ENCODE measurements at regions not wholly inside any gene's neighbourhood (a gene's known extent, or its start where the extent isn't known, plus 50 kb on each side); places are given as distances from the start of the nearest gene placed in this dataset.

GRCh38 chr4:111985426-111985825 lies 159.8 kb upstream of the FAM241A start:
- Histone ChIP-seq H3K27me3 (ENCODE audit: control insufficient read depth in 1 of 2, insufficient read depth in 2 of 2, low read length in 1 of 2) (no peaks in the 10 kb centered on the region), H3K27ac (ENCODE audit: low read depth in 1 of 2, low read length in 2 of 2) (no peak overlapping the region), H3K9me3 (ENCODE audit: control insufficient read depth, low read length) (no peaks in the 10 kb centered on the region), H3K4me1 (ENCODE audit: control insufficient read depth in 1 of 2, insufficient read depth in 2 of 2, low read length in 2 of 2) (no peaks in the 10 kb centered on the region), H3K36me3 (ENCODE audit: control insufficient read depth in 1 of 2, insufficient read depth in 2 of 2, low read length in 1 of 2) (no peaks in the 10 kb centered on the region), H3K4me3 (ENCODE audit: low read length in 2 of 2) (no peak overlapping the region)
- DNase-seq, result no peak
- intact Hi-C loops (cut with DNase I), result no loop called here
- WGBS, 2 donors, result 20 to 22% methylated on average over 2 of the region's 2 CpGs
- ATAC-seq (ENCODE audit: low FRiP score), result no peak

- no peaks in the 10 kb centered on the region for H3K9me3 ChIP-seq (ENCODE audit: control insufficient read depth, low read length)
- H3K4me1 ChIP-seq (ENCODE audit: control insufficient read depth in 1 of 2, insufficient read depth in 2 of 2, low read length in 2 of 2), result no peaks in the 10 kb centered on the region
- DNase-seq (no peak), ATAC-seq (ENCODE audit: low FRiP score) (no peak)
- H3K4me3 ChIP-seq (ENCODE audit: low read length in 2 of 2), result no peak overlapping the region
- no peaks in the 10 kb centered on the region for H3K27me3 ChIP-seq (ENCODE audit: control insufficient read depth in 1 of 2, insufficient read depth in 2 of 2, low read length in 1 of 2)
- 40 to 42% methylated on average over 4 of the region's 4 CpGs for WGBS, 2 donors
- intact Hi-C loops (cut with DNase I), result no loop called here
- no peak overlapping the region for H3K27ac ChIP-seq (ENCODE audit: low read depth in 1 of 2, low read length in 2 of 2)
- H3K36me3 ChIP-seq (ENCODE audit: control insufficient read depth in 1 of 2, insufficient read depth in 2 of 2, low read length in 1 of 2), result no peaks in the 10 kb centered on the region
These were observed 159.2 kb upstream of the FAM241A start for GRCh38 chr4:111986095-111986494.

- no peak for ATAC-seq (ENCODE audit: low FRiP score)
- Histone ChIP-seq H3K4me1 (ENCODE audit: control insufficient read depth in 1 of 2, insufficient read depth in 2 of 2, low read length in 2 of 2) (no peaks in the 10 kb centered on the region), H3K9me3 (ENCODE audit: control insufficient read depth, low read length) (no peaks in the 10 kb centered on the region), H3K4me3 (ENCODE audit: low read length in 2 of 2) (no peak overlapping the region), H3K27ac (ENCODE audit: low read depth in 1 of 2, low read length in 2 of 2) (no peak overlapping the region), H3K27me3 (ENCODE audit: control insufficient read depth in 1 of 2, insufficient read depth in 2 of 2, low read length in 1 of 2) (no peaks in the 10 kb centered on the region), H3K36me3 (ENCODE audit: control insufficient read depth in 1 of 2, insufficient read depth in 2 of 2, low read length in 1 of 2) (no peaks in the 10 kb centered on the region)
- DNase-seq, result no peak
- intact Hi-C loops (cut with DNase I), result no loop called here
- 79 to 82% methylated on average over 3 of the region's 3 CpGs for WGBS, 2 donors
These were observed 156.7 kb upstream of the FAM241A start for GRCh38 chr4:111988514-111988913.

GRCh38 chr4:111989817-111990216 lies 155.4 kb upstream of the FAM241A start:
- intact Hi-C loops (cut with DNase I), result no loop called here
- no peak for DNase-seq
- no peaks in the 10 kb centered on the region for H3K9me3 ChIP-seq (ENCODE audit: control insufficient read depth, low read length)
- H3K36me3 ChIP-seq (ENCODE audit: control insufficient read depth in 1 of 2, insufficient read depth in 2 of 2, low read length in 1 of 2), result no peaks in the 10 kb centered on the region
- H3K27me3 ChIP-seq (ENCODE audit: control insufficient read depth in 1 of 2, insufficient read depth in 2 of 2, low read length in 1 of 2), result no peaks in the 10 kb centered on the region
- WGBS, 2 donors, result 17 to 26% methylated on average over 1 of the region's 1 CpG
- no peak overlapping the region for H3K27ac ChIP-seq (ENCODE audit: low read depth in 1 of 2, low read length in 2 of 2)
- no peaks in the 10 kb centered on the region for H3K4me1 ChIP-seq (ENCODE audit: control insufficient read depth in 1 of 2, insufficient read depth in 2 of 2, low read length in 2 of 2)
- no peak for ATAC-seq (ENCODE audit: low FRiP score)
- no peak overlapping the region for H3K4me3 ChIP-seq (ENCODE audit: low read length in 2 of 2)

- Histone ChIP-seq H3K4me1 (ENCODE audit: control insufficient read depth in 1 of 2, insufficient read depth in 2 of 2, low read length in 2 of 2) (no peaks in the 10 kb centered on the region), H3K36me3 (ENCODE audit: control insufficient read depth in 1 of 2, insufficient read depth in 2 of 2, low read length in 1 of 2) (no peaks in the 10 kb centered on the region), H3K27ac (ENCODE audit: low read depth in 1 of 2, low read length in 2 of 2) (no peak overlapping the region), H3K9me3 (ENCODE audit: control insufficient read depth, low read length) (no peaks in the 10 kb centered on the region), H3K4me3 (ENCODE audit: low read length in 2 of 2) (no peak overlapping the region), H3K27me3 (ENCODE audit: control insufficient read depth in 1 of 2, insufficient read depth in 2 of 2, low read length in 1 of 2) (no peaks in the 10 kb centered on the region)
- 26 to 42% methylated on average over 3 of the region's 3 CpGs for WGBS, 2 donors
- intact Hi-C loops (cut with DNase I), result no loop called here
- ATAC-seq (ENCODE audit: low FRiP score), result no peak
- no peak for DNase-seq
These were observed 154.1 kb upstream of the FAM241A start for GRCh38 chr4:111991163-111991562.

- Histone ChIP-seq H3K36me3 (ENCODE audit: control insufficient read depth in 1 of 2, insufficient read depth in 2 of 2, low read length in 1 of 2) (no peaks in the 10 kb centered on the region), H3K9me3 (ENCODE audit: control insufficient read depth, low read length) (no peaks in the 10 kb centered on the region), H3K4me3 (ENCODE audit: low read length in 2 of 2) (no peak overlapping the region), H3K4me1 (ENCODE audit: control insufficient read depth in 1 of 2, insufficient read depth in 2 of 2, low read length in 2 of 2) (no peaks in the 10 kb centered on the region), H3K27ac (ENCODE audit: low read depth in 1 of 2, low read length in 2 of 2) (no peak overlapping the region), H3K27me3 (ENCODE audit: control insufficient read depth in 1 of 2, insufficient read depth in 2 of 2, low read length in 1 of 2) (no peaks in the 10 kb centered on the region)
- 4 to 15% methylated on average over 3 of the region's 3 CpGs for WGBS, 2 donors
- intact Hi-C loops (cut with DNase I), result no loop called here
- DNase-seq (no peak), ATAC-seq (ENCODE audit: low FRiP score) (no peak)
These were observed 153.5 kb upstream of the FAM241A start for GRCh38 chr4:111991797-111992196.

- Histone ChIP-seq H3K36me3 (ENCODE audit: control insufficient read depth in 1 of 2, insufficient read depth in 2 of 2, low read length in 1 of 2) (no peaks in the 10 kb centered on the region), H3K4me1 (ENCODE audit: control insufficient read depth in 1 of 2, insufficient read depth in 2 of 2, low read length in 2 of 2) (no peaks in the 10 kb centered on the region), H3K27ac (ENCODE audit: low read depth in 1 of 2, low read length in 2 of 2) (no peak overlapping the region), H3K4me3 (ENCODE audit: low read length in 2 of 2) (no peak overlapping the region), H3K9me3 (ENCODE audit: control insufficient read depth, low read length) (no peaks in the 10 kb centered on the region), H3K27me3 (ENCODE audit: control insufficient read depth in 1 of 2, insufficient read depth in 2 of 2, low read length in 1 of 2) (no peaks in the 10 kb centered on the region)
- ATAC-seq (ENCODE audit: low FRiP score), result no peak
- DNase-seq, result no peak
- WGBS, 2 donors, result 60 to 71% methylated on average over 7 of the region's 7 CpGs
- intact Hi-C loops (cut with DNase I), result no loop called here
These were observed 152.7 kb upstream of the FAM241A start for GRCh38 chr4:111992351-111993168.

GRCh38 chr4:111994392-111994791 lies 150.9 kb upstream of the FAM241A start:
- DNase-seq (no peak), ATAC-seq (ENCODE audit: low FRiP score) (no peak)
- H3K4me3 ChIP-seq (ENCODE audit: low read length in 2 of 2), result no peak overlapping the region

GRCh38 chr4:111997785-111998184 lies 147.5 kb upstream of the FAM241A start:
- DNase-seq (no peak), ATAC-seq (ENCODE audit: low FRiP score) (no peak)
- no peaks in the 10 kb centered on the region for H3K9me3 ChIP-seq (ENCODE audit: control insufficient read depth, low read length)
- no peaks in the 10 kb centered on the region for H3K27me3 ChIP-seq (ENCODE audit: control insufficient read depth in 1 of 2, insufficient read depth in 2 of 2, low read length in 1 of 2)
- H3K36me3 ChIP-seq (ENCODE audit: control insufficient read depth in 1 of 2, insufficient read depth in 2 of 2, low read length in 1 of 2), result no peaks in the 10 kb centered on the region
- H3K27ac ChIP-seq (ENCODE audit: low read depth in 1 of 2, low read length in 2 of 2), result no peak overlapping the region
- H3K4me3 ChIP-seq (ENCODE audit: low read length in 2 of 2), result no peak overlapping the region
- intact Hi-C loops (cut with DNase I), result no loop called here
- 82 to 86% methylated on average over 4 of the region's 4 CpGs for WGBS, 2 donors
- H3K4me1 ChIP-seq (ENCODE audit: control insufficient read depth in 1 of 2, insufficient read depth in 2 of 2, low read length in 2 of 2), result no peaks in the 10 kb centered on the region

More at GRCh38 chr4:111994392-111994791, 150.9 kb upstream of the FAM241A start:
- H3K27me3 ChIP-seq (ENCODE audit: control insufficient read depth in 1 of 2, insufficient read depth in 2 of 2, low read length in 1 of 2), result no peaks in the 10 kb centered on the region
- no peaks in the 10 kb centered on the region for H3K36me3 ChIP-seq (ENCODE audit: control insufficient read depth in 1 of 2, insufficient read depth in 2 of 2, low read length in 1 of 2)
- intact Hi-C loops (cut with DNase I), result no loop called here
- WGBS, 2 donors, result 43 to 52% methylated on average over 1 of the region's 1 CpG
- H3K9me3 ChIP-seq (ENCODE audit: control insufficient read depth, low read length), result no peaks in the 10 kb centered on the region
- no peaks in the 10 kb centered on the region for H3K4me1 ChIP-seq (ENCODE audit: control insufficient read depth in 1 of 2, insufficient read depth in 2 of 2, low read length in 2 of 2)
- H3K27ac ChIP-seq (ENCODE audit: low read depth in 1 of 2, low read length in 2 of 2), result no peak overlapping the region

All from aorta (tissue), 5 donors.